ENCODE measurements at regions not wholly inside any gene's neighbourhood (a gene's known extent, or its start where the extent isn't known, plus 50 kb on each side); places are given as distances from the start of the nearest gene placed in this dataset.

GRCh38 chr14:51424561-51425251 lies 184.7 kb downstream of the TMX1 start:
- TF ChIP-seq CTCF (IDR thresholded peaks at IDR 0.05; ENCODE audit: poor library complexity, severe bottlenecking) (no peak), REST (IDR thresholded peaks at IDR 0.05; ENCODE audit: borderline replicate concordance) (no peak), POLR2AphosphoS5 (IDR thresholded peaks at IDR 0.05) (no peak), EZH2 (IDR thresholded peaks at IDR 0.05; ENCODE audit: borderline replicate concordance, insufficient read depth, low read length, poor library complexity, severe bottlenecking) (no peak), TAF1 (IDR thresholded peaks at IDR 0.05; ENCODE audit: low read depth) (no peak)
